Thyroid gland (tissue), 4 donors: ENCODE measurements at regions not wholly inside any gene's neighbourhood (a gene's known extent, or its start where the extent isn't known, plus 50 kb on each side); places are given as distances from the start of the nearest gene placed in this dataset.

Experiments
- CTCF ChIP-seq, 6 experiments: fragments of 200-600 bp in 3 of 6; fragments of 450-650 bp in 3 of 6; sonication (generic) in 3 of 6; IDR thresholded peaks; one replicate each; pipeline ENCODE4 v1.5.1; 2016 to 2019; ENCODE audit warnings: antibody characterized with exemption in 6 of 6, mild to moderate bottlenecking in 2 of 6, inconsistent platforms in 1 of 6, moderate library complexity in 1 of 6
- POLR2A ChIP-seq, 2 donors: fragments of 450-650 bp; IDR thresholded peaks; one replicate each; pipeline ENCODE4 v1.6.1; 2017; ENCODE audit warnings: antibody characterized with exemption in 2 of 2, mild to moderate bottlenecking in 2 of 2, moderate library complexity in 1 of 2

GRCh38 chr15:35818846-35819245 is 272.9 kb upstream of the DPH6 start:
- TF ChIP-seq POLR2A (IDR thresholded peaks at IDR 0.05) (no peak), CTCF (IDR thresholded peaks at IDR 0.05) (no peak)
